ENCODE measurements at regions not wholly inside any gene's neighbourhood (a gene's known extent, or its start where the extent isn't known, plus 50 kb on each side); places are given as distances from the start of the nearest gene placed in this dataset.
A peak's percentile ranks its signal among the peaks of the same experiment; 100 is the strongest.

DNA sequence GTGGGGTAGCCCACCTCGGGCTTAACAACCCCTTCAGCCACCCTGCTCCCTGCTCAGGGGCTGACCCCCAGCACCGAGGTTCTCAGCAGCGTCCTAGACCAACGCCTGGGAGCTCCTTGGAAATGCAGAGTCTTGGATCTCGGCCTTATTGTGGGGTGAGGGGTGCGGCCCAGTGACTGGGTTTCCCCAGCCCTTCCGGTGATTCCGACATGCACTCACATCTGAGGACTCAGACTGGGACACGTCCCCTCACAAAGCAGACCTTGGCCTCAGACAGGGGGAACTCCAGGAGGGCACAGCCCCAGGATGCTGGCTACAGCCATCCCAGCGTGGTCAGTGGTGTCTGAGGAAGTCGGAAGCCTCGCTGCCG is 117.7 kb downstream of the RFLNA start:
- intact Hi-C loops (cut with DNase I, micrococcal nuclease), result no loop called here
- DNase-seq (no peak), ATAC-seq (no peak)
- Histone ChIP-seq H3K4me3 (no peak overlapping the region), H3K9me3 (no peaks in the 10 kb centered on the region), H3K4me1 (ENCODE audit: low read depth) (peaks cover 25% of the 10 kb centered on the region), H3K36me3 (ENCODE audit: low read depth) (no peaks in the 10 kb centered on the region)
- TF ChIP-seq, protein P1, sequence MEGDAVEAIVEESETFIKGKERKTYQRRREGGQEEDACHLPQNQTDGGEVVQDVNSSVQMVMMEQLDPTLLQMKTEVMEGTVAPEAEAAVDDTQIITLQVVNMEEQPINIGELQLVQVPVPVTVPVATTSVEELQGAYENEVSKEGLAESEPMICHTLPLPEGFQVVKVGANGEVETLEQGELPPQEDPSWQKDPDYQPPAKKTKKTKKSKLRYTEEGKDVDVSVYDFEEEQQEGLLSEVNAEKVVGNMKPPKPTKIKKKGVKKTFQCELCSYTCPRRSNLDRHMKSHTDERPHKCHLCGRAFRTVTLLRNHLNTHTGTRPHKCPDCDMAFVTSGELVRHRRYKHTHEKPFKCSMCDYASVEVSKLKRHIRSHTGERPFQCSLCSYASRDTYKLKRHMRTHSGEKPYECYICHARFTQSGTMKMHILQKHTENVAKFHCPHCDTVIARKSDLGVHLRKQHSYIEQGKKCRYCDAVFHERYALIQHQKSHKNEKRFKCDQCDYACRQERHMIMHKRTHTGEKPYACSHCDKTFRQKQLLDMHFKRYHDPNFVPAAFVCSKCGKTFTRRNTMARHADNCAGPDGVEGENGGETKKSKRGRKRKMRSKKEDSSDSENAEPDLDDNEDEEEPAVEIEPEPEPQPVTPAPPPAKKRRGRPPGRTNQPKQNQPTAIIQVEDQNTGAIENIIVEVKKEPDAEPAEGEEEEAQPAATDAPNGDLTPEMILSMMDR (IDR thresholded peaks at IDR 0.05), result no peak

DNA sequence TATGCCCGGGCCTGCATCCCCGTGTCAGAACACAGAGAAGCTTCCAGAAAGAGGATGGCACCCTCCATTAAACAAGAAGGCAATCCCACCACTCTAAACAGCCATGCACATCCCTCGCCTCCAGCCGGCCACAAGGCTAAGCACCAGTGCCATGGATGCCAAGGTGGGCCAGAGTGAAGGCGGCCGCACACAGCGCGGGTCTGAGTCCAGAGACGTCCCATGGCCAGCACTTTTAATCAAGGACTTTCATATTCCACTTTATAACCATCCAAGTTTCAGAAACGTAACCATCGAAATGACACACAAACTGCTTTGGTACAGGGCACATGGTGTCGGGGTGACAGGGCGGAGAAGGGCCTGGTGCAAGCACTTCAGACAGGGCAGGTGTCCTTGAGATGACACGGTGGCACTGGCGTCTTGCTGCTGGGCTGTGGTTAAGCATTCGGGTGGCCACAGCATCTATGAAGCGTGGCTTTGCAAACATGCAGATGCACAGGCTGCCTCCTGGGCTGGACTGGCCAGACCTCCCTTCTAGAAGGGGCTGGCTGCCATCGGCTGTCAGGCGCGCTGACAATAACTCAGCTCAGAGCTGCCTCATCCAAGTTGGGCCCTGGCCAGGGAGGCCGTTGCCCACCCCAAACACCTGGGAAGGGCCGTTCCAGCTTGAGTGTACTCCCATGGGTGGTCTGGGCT is 117.2 kb downstream of the RFLNA start:
- DNase-seq (no peak), ATAC-seq (no peak)
- intact Hi-C loops (cut with DNase I, micrococcal nuclease), result no loop called here

DNA sequence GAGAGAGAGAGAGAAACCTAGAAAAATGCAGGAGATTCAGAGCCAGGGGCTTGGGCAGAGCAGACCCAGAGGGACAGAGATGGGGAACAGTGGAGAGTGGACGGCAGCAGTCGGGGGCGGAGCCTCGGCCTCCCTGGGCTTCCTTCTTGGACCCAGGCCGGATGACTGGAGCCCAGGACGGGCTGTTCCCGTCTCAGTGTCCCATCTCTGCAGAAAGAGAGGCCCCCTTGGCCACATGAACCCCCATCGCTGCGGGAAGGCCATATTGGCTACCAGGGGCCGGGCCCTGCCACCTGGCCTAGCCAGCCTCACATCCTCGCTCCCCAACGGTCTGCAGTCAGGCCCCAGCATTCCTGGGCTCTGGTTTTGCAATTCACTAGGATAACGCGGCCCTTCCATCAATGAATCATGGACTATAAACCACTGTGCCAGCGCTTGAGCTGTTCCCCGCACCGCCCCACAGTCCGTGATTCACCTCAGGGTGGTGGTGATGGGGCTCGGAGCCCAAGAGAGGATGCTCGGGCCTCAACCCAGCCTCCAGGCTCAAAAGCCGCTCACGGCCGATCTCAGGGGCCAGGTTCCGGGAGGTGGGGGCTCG is 116.5 kb downstream of the RFLNA start:
- Histone ChIP-seq H3K4me3 (no peak overlapping the region), H3K36me3 (ENCODE audit: low read depth) (no peaks in the 10 kb centered on the region), H3K4me1 (ENCODE audit: low read depth) (peaks cover 25% of the 10 kb centered on the region), H3K9me3 (no peaks in the 10 kb centered on the region)
- DNase-seq (no peak), ATAC-seq (peak; percentile 38)
- intact Hi-C loops (cut with DNase I, micrococcal nuclease), result no loop called here
- TF ChIP-seq, protein P1 (IDR thresholded peaks at IDR 0.05), result no peak

More for the DNA sequence above, 117.2 kb downstream of the RFLNA start:
- TF ChIP-seq, protein P1 (IDR thresholded peaks at IDR 0.05), result no peak
- Histone ChIP-seq H3K36me3 (ENCODE audit: low read depth) (no peaks in the 10 kb centered on the region), H3K9me3 (no peaks in the 10 kb centered on the region), H3K4me3 (no peak overlapping the region), H3K4me1 (ENCODE audit: low read depth) (peaks cover 25% of the 10 kb centered on the region)

DNA sequence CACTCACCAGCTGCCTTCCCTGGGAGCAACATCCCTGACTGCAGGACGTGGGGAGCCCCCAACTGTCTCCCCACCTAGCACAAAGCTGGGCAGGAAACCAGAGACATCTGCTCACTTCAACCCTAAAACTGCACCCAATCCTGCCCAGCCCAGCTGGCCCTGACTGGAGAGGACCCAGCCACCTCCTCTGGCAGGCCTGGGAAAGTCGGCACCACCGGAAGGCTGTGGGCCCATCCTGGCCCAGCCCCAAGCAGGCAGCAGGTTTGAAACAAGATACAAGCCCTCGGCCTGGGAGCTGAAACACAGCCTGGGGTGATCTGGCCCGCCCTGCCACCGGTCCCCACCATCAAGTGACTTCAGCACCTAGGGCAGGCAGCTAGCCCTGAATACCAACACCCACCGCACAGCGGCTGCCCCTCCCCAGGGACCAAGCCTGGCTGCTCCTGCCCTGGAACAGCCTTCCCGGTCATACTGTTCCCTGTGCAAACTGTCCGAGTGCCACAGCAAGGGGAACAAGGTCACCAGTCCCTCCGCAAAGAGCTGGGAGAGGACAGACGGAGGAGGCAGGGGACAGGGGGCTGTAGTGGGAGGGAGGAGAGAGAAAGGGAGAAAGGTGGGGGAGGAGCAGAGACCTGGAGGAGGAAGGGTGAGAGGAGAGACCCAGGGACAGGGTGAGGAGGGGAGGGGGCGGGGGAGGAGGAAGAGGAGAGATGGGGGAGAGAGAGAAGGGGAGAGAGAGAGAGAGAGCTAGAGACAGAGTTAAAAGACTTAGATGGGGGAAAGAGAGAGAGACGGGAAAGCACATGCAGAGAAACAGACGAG is 115.7 kb downstream of the RFLNA start:
- no peaks in the 10 kb centered on the region for H3K36me3 ChIP-seq (ENCODE audit: low read depth)
- ATAC-seq (no peak), DNase-seq (no peak)
- H3K4me1 ChIP-seq (ENCODE audit: low read depth), result peaks cover 25% of the 10 kb centered on the region
- TF ChIP-seq, protein P1 (IDR thresholded peaks at IDR 0.05), result no peak
- intact Hi-C loops (cut with DNase I, micrococcal nuclease), result no loop called here
- H3K4me3 ChIP-seq, result no peak overlapping the region
- no peaks in the 10 kb centered on the region for H3K9me3 ChIP-seq

DNA sequence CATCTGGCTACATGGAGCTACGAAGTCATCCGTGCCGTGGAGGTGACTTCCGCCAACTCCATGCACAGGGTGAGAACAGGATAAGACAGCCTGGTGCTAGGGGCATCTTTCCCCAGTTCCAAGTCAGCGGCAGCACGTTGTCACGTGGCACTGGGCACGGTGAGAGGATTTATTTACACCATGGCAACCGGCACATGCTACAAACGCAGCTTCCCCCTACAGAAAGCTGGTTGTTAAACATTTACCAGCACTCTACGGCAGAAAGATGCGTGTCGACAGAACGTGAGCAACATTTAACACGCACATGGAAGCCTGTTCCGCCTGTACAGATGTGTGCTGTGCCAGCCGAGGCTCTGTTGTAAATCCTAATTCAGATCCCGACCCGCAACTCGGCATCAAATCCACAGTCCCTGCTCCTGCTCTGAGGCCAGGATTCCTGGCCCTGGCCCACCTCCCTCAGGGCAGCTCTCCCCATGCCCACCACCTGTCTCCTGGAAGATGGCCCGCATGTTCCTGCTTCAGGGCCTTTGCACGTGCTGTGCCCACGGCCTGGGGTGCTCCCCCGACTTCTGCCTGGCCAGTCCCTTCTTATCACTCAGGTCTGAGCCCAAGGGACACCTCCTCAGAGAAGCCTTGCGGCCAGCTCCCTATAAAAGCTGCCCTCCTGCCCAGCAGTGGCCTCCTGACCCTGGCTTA is 114.1 kb downstream of the RFLNA start:
- Histone ChIP-seq H3K4me1 (ENCODE audit: low read depth) (peaks cover 25% of the 10 kb centered on the region), H3K36me3 (ENCODE audit: low read depth) (no peaks in the 10 kb centered on the region), H3K4me3 (no peak overlapping the region), H3K9me3 (no peaks in the 10 kb centered on the region)
- intact Hi-C loops (cut with DNase I, micrococcal nuclease), result no loop called here
- peak in 1 of 3 donors; percentile 61 for DNase-seq
- peak; percentile 80 for ATAC-seq
- TF ChIP-seq, protein P1 (IDR thresholded peaks at IDR 0.05), result no peak
